GM18517 (cell line): ENCODE measurements at regions not wholly inside any gene's neighbourhood (a gene's known extent, or its start where the extent isn't known, plus 50 kb on each side); places are given as distances from the start of the nearest gene placed in this dataset.
"Not testable (repeated sequence)": the region's sequence is repeated elsewhere in the genome, so short reads cannot be mapped to it uniquely, and the experiment has no call there.

Source experiments
- ATAC-seq: cut with Tn5 transposase; IDR thresholded peaks from one replicate; pipeline ENCODE4 v1.9.1; 2021; ENCODE audit warnings: mild to moderate bottlenecking, moderate library complexity; ENCODE audit not compliant: unreplicated experiment

DNA sequence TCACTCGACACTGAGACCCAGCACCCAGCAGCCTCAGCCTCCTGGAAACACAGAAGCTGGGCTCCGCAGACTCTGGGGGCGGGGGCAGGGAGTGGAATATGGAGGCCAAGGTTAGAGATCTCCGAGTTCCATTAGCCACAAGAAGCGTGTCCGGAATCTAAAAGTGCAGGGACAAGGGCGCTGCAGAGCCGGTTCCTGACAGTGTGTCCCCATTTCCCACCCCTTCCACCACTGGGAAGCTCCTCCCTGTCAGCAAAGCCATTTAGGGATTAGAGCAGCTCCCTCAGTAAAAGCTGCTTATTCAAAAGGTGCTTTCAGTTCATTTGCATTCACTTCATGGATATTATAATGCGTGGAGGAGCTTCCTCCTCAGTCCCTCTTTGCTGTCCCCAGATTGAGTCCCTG lies 74.1 kb upstream of the HSPA9 start:
- no peak for ATAC-seq

DNA sequence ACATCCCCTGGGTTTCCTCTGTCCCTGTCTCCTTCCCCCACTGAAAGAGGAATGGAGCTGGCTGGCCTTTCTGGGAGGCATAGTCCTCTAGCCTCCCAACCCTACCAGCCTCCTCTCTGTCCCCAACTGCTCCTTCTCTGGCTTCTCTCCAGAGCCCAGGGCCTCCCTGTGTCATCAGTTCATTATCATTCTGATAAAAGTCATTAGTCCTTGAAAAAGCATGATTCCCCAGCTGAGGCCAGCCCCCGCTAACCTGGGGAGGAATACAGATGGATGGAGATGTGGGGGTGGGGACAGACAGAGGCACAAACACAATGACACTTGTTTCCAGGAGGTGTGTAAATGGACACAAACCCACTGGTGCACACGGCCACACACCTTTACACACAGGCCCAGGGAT lies 73.6 kb upstream of the HSPA9 start:
- ATAC-seq, result no peak

GRCh38 chr5:138647794-138648410 lies 72.7 kb upstream of the HSPA9 start:
- no peak for ATAC-seq

DNA sequence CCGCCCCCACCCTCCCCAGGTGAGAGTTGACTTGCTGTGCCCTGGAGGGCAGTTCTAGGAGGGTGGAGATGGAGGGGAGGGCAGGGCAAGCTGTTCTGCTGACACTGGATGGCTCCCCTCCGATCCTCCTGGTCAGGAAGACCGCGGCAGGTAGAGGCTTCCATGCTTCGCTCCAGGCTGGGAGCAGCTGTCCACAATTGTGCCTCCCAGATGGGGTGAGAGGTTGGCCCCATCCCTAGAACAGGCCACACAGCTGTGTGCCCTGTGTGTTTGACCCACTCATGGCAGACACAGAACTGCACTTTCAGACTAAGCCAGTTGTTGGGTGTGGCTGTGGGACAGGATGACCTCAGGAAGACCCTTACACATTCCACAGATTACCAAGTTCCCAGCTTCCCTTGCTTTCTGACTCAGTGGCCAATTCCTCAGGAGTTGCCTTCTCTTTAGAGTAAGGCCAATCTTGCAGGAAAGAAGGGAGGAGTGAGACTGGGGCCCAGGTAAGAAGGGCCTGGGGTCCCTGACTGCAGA lies 72.1 kb upstream of the HSPA9 start:
- no peak for ATAC-seq

DNA sequence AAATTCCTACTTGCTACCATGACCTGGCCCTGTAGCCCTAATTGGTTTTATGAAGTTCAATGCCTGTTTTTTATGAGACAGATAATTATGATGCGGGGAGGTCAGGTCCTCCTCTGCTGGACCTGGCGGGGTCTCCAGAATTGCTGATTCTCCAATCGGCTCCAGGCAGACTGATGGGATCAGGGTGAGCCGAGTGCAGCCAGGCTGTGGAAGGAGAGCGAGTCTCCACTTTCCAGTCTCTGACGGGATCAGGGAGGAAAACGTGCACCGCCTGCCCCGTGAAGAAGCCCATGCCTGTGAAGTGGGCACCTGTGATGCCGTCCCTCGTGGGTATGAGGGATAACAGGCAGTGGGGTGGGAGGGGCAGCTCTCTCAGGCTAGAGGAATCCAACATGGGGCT lies 71.5 kb upstream of the HSPA9 start:
- ATAC-seq, result no peak

- ATAC-seq, result no peak
Observed at GRCh38 chr5:138645778-138646575, 70.8 kb upstream of the HSPA9 start.

DNA sequence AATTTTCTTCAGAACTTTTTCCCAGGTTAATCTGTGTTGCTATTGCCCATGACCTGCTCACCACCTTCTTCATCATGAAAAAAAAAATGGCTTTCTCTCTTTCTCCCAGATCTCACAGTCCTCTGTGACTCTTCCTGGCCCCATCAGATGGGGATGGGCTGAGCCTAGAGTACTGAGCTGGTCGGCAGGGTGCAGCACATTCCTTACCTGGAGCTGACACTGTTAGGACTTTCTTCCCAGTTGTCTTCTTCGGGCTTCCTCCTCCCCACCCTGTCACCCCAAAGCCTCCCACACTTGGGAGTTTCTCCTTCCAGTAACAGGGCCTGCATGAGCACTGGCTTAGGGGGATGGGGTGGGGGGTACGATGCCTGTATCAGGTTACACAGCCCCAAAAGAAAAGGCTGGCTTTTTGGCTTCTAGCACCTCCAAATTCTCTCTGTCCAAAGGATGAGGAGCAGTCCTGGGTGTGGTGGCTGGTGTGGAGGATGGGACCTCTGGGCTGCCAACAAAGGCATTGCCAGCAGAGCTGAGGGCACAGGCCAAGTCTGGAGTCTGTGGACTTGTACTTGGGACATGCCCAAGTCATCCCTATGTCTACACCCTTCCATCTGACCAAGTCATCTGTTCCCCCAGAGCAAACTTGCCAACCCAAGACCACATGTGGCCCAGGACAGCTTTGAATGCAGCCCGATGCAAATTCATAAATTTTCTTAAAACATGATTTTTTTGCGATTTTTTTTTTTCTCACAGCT lies 68.0 kb upstream of the HSPA9 start:
- no peak for ATAC-seq

- ATAC-seq, result no peak
Observed at GRCh38 chr5:138641547-138642298, 66.5 kb upstream of the HSPA9 start.

DNA sequence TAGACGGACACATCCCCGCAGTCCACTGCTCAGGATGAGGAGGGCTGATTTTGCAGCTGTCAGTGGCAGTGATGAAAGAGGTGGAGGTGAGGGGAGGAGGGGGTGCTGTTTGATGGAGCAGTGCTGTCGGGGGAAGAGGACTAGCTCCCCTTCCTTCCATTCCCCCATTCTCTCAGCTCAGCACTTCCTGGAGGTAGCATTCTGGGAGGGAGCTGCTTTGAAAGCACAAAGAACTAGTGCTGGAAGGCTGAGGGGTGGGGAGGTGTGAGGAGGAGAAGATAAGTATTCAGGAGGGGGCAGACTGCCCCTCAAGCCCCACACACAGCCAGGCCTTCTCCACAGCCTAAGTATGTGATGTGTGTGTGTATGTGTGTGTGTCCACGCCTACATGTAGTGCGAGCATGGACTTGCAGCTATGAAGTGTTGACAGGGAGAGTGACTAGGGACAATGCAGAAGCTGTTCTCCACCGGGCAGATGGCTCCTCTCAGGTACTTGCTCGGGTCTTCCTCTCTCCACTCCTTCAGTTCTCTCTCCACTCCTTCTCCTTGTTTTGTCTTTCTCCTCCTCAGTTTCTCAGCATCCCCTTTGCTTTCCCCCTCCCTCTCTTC lies 65.5 kb upstream of the HSPA9 start:
- no peak for ATAC-seq

DNA sequence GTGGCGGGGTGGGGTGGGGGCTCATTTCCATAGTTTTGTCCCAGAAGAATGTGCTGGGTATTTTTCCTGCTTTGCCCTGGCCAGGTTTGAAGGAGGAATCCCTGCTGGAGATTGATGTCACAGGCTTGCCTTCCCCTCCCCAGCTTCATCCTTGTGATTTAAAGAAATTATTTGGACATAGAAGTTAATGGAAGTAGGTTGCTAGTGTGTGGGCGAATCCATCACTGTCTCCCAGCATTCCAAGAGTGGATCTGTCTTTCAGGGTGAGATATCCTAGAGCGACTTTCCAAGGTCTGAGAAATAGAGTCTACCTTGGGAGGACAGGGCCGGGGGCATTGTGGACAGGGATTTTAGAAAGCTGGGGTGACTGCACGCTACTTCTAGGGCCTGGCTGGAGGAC lies 64.9 kb upstream of the HSPA9 start:
- no peak for ATAC-seq

DNA sequence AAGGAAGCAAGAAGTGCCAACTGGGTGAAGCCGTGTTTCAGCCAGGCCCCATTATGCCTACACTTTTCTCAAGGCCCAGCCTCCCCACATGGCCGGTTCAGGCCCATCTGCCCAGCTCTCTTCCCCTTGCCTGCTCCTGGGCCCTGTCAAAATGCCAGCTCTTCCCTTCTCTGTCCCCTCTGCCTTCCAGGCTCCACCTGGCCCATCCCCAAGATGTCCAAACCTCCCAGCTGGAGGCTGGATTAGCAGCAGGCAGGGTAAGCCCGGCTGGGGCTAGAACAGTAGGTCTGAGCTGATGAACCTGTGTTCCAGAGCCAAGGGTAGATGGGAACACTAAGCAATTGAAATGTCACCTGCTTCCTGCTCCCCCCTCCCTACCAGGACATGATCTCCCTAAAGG lies 64.1 kb upstream of the HSPA9 start:
- ATAC-seq, result no peak

GRCh38 chr5:138637256-138637655 lies 62.1 kb upstream of the HSPA9 start:
- ATAC-seq, result no peak

- ATAC-seq, result no peak
Observed at GRCh38 chr5:138636398-138636944, 61.3 kb upstream of the HSPA9 start.

DNA sequence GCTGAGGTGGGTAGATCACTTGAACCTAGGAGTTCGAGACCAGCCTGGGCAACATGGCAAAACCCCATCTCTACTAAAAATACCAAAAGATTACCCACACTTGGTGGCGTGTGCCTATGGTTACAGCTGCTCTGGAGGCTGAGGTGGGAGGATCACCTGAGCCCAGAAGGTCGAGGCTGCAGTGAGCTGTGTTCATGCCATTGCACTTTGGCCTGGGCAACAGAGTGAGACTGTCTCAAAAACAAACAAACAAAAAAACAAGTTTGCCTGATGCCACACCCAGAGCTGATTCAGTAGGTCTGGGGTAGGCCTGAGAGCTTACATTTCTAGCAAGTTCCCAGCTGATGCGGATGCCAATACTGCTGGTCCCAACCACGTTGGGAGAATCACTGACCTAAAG lies 60.5 kb upstream of the HSPA9 start:
- ATAC-seq, result no peak

DNA sequence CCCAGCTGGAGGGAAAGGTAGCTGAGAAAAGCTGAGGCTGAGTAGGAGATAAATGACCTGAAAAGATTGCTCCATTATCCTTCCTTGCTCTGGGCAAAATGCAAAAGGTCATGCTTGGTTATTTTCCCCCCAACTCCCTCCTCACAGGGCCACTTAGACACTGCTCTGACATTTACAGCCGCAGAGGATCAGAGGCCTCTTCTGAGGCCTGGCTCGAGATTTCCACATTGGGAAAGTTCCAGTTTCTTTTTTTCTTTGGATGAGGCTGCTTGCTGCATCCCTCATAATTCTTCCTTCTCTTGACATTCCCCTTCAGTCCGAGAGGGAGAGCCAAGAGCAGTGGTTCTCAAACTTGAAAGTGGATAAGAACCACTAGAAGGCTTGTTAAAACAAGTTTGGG lies 60.1 kb upstream of the HSPA9 start:
- no peak for ATAC-seq

GRCh38 chr5:138634804-138635203 lies 59.6 kb upstream of the HSPA9 start:
- not testable (repeated sequence) for ATAC-seq

DNA sequence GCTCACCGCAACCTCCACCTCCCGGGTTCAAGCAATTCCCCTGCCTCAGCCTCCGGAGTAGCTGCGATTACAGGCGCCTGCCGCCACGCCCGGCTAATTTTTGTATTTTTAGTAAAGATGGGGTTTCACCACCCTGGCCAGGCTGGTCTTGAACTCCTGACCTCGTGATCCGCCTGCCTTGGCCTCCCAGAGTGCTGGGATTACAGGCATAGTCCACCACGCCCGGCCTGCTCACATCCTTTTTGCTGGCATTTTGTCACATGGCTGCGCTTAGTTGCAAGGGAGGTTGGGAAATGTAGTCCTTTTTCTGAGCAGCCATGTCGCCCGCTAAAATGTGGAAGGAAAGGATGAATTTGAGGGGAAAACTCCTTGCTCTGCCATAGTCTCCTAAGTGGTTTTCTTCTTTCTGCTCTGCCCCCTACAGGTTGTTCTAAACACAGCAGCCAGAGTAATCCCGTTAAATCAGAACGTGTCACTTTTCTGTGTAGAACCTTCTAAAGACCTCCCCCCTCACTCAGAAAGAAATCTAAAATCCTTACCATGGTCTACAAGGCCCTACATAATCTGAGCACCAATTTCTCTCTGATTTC lies 57.8 kb upstream of the HSPA9 start:
- no peak for ATAC-seq

DNA sequence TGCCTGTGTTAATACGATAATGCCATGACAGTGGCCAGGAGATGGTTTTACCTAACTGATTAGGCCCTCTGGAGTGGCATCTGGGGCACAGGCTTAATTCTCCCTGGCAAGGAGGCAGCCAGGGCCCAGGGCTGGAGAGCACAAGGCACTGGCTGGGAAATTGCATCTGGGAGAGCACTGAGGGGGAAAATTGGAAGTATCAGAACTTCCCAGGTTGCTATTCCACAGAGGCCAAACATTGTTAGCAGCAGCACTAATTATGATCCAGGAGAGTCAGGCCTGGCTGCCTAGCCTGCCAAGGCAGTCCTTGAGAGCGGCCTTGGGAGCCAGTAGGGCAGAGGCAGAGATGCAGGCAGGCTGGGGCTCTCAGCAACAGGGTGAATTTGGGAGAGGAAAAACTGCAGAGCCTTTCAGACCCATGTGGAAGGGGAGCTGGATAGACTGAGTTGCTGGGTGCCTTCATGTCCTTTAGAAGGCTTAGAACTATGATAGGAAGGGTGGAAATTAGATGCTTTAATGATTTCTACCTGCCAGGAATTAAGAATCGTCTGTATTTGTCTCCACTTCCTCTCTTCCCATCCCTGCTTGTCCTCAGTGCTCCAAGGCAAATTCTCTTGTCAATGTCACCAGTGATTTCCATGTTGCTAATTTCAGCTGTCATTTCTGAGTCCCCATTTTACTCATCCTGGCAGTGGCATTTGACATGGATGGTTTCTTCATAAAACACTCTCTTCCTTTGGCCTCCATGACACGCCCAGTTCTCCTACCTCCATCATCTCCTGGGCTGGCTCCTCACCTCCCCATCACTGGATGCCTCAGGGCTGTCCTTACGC lies 56.1 kb upstream of the HSPA9 start:
- no peak for ATAC-seq

DNA sequence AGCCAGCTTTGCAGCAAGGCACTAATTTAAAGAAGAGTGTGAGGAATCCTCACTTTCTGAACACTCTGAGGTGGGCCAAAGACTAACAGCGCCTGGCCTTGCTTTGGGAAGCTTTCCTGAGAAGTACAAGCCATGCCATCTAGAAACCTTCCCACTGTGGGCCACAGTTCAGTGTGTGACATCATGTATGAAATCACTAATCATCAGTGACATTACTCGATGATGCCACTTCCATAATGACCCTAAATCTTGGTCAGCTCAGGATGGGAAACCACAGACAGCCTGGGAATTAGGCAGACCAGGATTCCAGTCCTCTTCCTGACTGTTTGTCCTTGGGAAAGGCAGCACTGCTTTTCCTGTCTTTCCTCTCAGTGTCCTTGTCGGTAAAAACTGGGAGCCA lies 54.2 kb upstream of the HSPA9 start:
- ATAC-seq, result no peak
